HG03520 (cell line): ENCODE measurements at regions not wholly inside any gene's neighbourhood (a gene's known extent, or its start where the extent isn't known, plus 50 kb on each side); places are given as distances from the start of the nearest gene placed in this dataset.

ENCODE experiments used
- ATAC-seq: cut with Tn5 transposase; IDR thresholded peaks from one replicate; pipeline ENCODE4 v1.9.1; 2021; ENCODE audit warnings: mild to moderate bottlenecking, moderate library complexity; ENCODE audit not compliant: unreplicated experiment

- ATAC-seq = no peak
Measured at GRCh38 chr18:78031589-78031988, 781.9 kb downstream of the GALR1 start.

- no peak for ATAC-seq
Measured at GRCh38 chr18:78031991-78032390, 782.3 kb downstream of the GALR1 start.

- ATAC-seq = no peak
Measured at GRCh38 chr18:78032574-78032973, 782.9 kb downstream of the GALR1 start.

GRCh38 chr18:78034755-78035154 is 785.1 kb downstream of the GALR1 start:
- ATAC-seq = no peak

- no peak for ATAC-seq
Measured at GRCh38 chr18:78041218-78041617, 791.6 kb downstream of the GALR1 start.

- ATAC-seq = no peak
Measured at GRCh38 chr18:78046631-78047030, 797.0 kb downstream of the GALR1 start.

GRCh38 chr18:78049281-78049680 is 799.6 kb downstream of the GALR1 start:
- ATAC-seq = no peak

GRCh38 chr18:78054801-78055200 is 805.2 kb downstream of the GALR1 start:
- no peak for ATAC-seq

- ATAC-seq = no peak
Measured at GRCh38 chr18:78056011-78056410, 806.4 kb downstream of the GALR1 start.

GRCh38 chr18:78069784-78070664 is 820.4 kb downstream of the GALR1 start:
- ATAC-seq = no peak

- ATAC-seq = no peak
Measured at GRCh38 chr18:78071166-78071710, 821.6 kb downstream of the GALR1 start.

- no peak for ATAC-seq
Measured at GRCh38 chr18:78071776-78072175, 822.1 kb downstream of the GALR1 start.

GRCh38 chr18:78072375-78072774 is 822.7 kb downstream of the GALR1 start:
- ATAC-seq = no peak

- ATAC-seq = no peak
Measured at GRCh38 chr18:78073275-78073674, 823.6 kb downstream of the GALR1 start.

- ATAC-seq = no peak
Measured at GRCh38 chr18:78074400-78075020, 824.9 kb downstream of the GALR1 start.

- ATAC-seq = no peak
Measured at GRCh38 chr18:78080081-78080480, 830.4 kb downstream of the GALR1 start.

- no peak for ATAC-seq
Measured at GRCh38 chr18:78080761-78081160, 831.1 kb downstream of the GALR1 start.

- ATAC-seq = no peak
Measured at GRCh38 chr18:78082816-78083215, 833.2 kb downstream of the GALR1 start.

- ATAC-seq = no peak
Measured at GRCh38 chr18:78085241-78086185, 835.9 kb downstream of the GALR1 start.

GRCh38 chr18:78086931-78087330 is 837.3 kb downstream of the GALR1 start:
- no peak for ATAC-seq

GRCh38 chr18:78087338-78087737 is 837.7 kb downstream of the GALR1 start:
- ATAC-seq = no peak
